ENCODE measurements at regions not wholly inside any gene's neighbourhood (a gene's known extent, or its start where the extent isn't known, plus 50 kb on each side); places are given as distances from the start of the nearest gene placed in this dataset.

DNA sequence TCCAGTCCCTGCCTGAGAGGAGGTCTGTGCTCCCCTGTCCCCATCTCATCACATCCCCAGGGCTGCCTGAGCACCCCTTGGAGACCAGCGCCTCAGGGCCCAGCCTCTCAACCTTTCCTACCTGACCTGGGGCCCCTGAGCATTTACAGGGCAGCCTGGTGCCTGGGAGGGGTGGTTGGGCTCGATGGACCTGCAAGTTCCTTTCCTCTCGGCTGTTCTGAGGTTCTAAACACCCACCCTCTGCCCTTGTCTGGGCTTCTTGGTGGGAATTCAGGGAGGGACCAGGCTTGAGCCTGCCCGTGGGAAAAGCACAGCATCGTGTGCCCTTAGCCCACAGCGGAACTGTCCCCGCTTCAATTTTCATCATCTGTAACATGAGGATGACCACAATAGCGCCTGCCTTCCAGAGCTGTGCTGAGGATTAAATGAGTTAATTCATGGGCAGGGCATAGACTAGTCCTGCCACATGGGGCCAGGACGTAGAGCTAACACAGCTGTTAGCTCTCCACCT, 91.0 kb upstream of the SH3PXD2B start:
- Histone ChIP-seq H3K9me1 (ENCODE audit: control insufficient read depth, insufficient read depth, low read length) (no peaks in the 10 kb centered on the region), H3K4me1 (replicated peaks in 1 of 2; ENCODE audit: control insufficient read depth in 2 of 2, insufficient read depth in 2 of 2, low read length in 2 of 2) (peaks cover 0 to 5% of the 10 kb centered on the region in 2 experiments; a peak in 1 of 5 replicates), H4K20me1 (replicated peaks; ENCODE audit: control insufficient read depth, insufficient read depth, low read length) (peaks cover 4% of the 10 kb centered on the region; the same call in 1 of the 2 replicates), H3K9me3 (replicated peaks; ENCODE audit: control insufficient read depth, insufficient read depth, low read depth, low read length) (no peaks in the 10 kb centered on the region), H2AFZ (ENCODE audit: low read depth, low read length) (no peak overlapping the region), H3K4me3 (no peak overlapping the region), H3K9ac (ENCODE audit: insufficient read depth in 1 of 2, low read depth in 2 of 2, low read length in 2 of 2) (no peak overlapping the region), H3K27ac (ENCODE audit: extremely low read depth, low read depth, low read length) (no peak overlapping the region), H3K27me3 (ENCODE audit: control insufficient read depth in 2 of 2, insufficient read depth in 2 of 2, low read length in 2 of 2) (peaks cover 16 to 65% of the 10 kb centered on the region in 2 experiments; a peak in 4 of 5 replicates), H3K79me2 (ENCODE audit: control insufficient read depth, insufficient read depth, low read length) (no peaks in the 10 kb centered on the region), H3K36me3 (ENCODE audit: control insufficient read depth, insufficient read depth, low read length) (no peaks in the 10 kb centered on the region), H3K4me2 (ENCODE audit: insufficient read depth, low read length) (no peak overlapping the region)
- TF ChIP-seq TCF7 (IDR thresholded peaks at IDR 0.05; ENCODE audit: borderline replicate concordance) (no peak), HOXB6 (CRISPR knock-in tag; IDR thresholded peaks at IDR 0.05; ENCODE audit: borderline replicate concordance) (no peak), SRSF1 (IDR thresholded peaks at IDR 0.05; ENCODE audit: low read depth, low read length) (no peak), ZNF274 (IDR thresholded peaks at IDR 0.05; ENCODE audit: borderline replicate concordance, low read depth, low read length) (no peak), ZFP30 (CRISPR knock-in tag; IDR thresholded peaks at IDR 0.05; ENCODE audit: borderline replicate concordance) (no peak)
- BruUV-seq (replicated peaks) = no TSS peak
- ChIA-PET CTCF (ENCODE audit: low intra/inter-chr PET ratio) (no interaction called here), POLR2A (no interaction called here)
- DNase-seq (ENCODE audit: extremely low read depth in 1 of 4, low spot score in 3 of 4) (no peak), FAIRE-seq (no peak), ATAC-seq (no peak)
- in situ Hi-C loops (cut with MboI) = no loop called here
- WGBS (ENCODE audit: insufficient coverage, low coverage, missing lambda C conversion rate) = 0% methylated on average over 8 of the region's 9 CpGs
- intact Hi-C loops (cut with micrococcal nuclease) = no loop called here
